NCI-H1930 (cell line): ENCODE measurements at regions not wholly inside any gene's neighbourhood (a gene's known extent, or its start where the extent isn't known, plus 50 kb on each side); places are given as distances from the start of the nearest gene placed in this dataset.
"Not testable (repeated sequence)": the region's sequence is repeated elsewhere in the genome, so short reads cannot be mapped to it uniquely, and the experiment has no call there.

Experiments used
- DNase-seq, 2 experiments: peaks; one replicate each; lab custom pipeline; 2025; lab: John Stamatoyannopoulos, UW

- no peak for DNase-seq
Observed at GRCh38 chr12:127035011-127035879, 1231.7 kb upstream of the TMEM132C start.

GRCh38 chr12:127038152-127038551, 1228.8 kb upstream of the TMEM132C start:
- DNase-seq: no peak

GRCh38 chr12:127038761-127039160, 1228.2 kb upstream of the TMEM132C start:
- no peak for DNase-seq

- no peak for DNase-seq
Observed at GRCh38 chr12:127041985-127042625, 1224.9 kb upstream of the TMEM132C start.

- no peak for DNase-seq
Observed at GRCh38 chr12:127043731-127044130, 1223.2 kb upstream of the TMEM132C start.

GRCh38 chr12:127044836-127045235, 1222.1 kb upstream of the TMEM132C start:
- DNase-seq: no peak

GRCh38 chr12:127046467-127046866, 1220.5 kb upstream of the TMEM132C start:
- DNase-seq: no peak

GRCh38 chr12:127048057-127048456, 1218.9 kb upstream of the TMEM132C start:
- no peak for DNase-seq

GRCh38 chr12:127048525-127048924, 1218.4 kb upstream of the TMEM132C start:
- DNase-seq: not testable (repeated sequence)

- DNase-seq: no peak
Observed at GRCh38 chr12:127051139-127051538, 1215.8 kb upstream of the TMEM132C start.

- no peak for DNase-seq
Observed at GRCh38 chr12:127052511-127053232, 1214.3 kb upstream of the TMEM132C start.

- DNase-seq: no peak
Observed at GRCh38 chr12:127054531-127054930, 1212.4 kb upstream of the TMEM132C start.

- peak; percentile 72 to 83 for DNase-seq
Observed at GRCh38 chr12:127060310-127060847, 1206.6 kb upstream of the TMEM132C start.

- peak in 1 of 2 experiments; percentile 20 for DNase-seq
Observed at GRCh38 chr12:127060933-127061332, 1206.0 kb upstream of the TMEM132C start.

- peak; percentile 46 to 51 for DNase-seq
Observed at GRCh38 chr12:127063339-127064072, 1203.5 kb upstream of the TMEM132C start.

- no peak for DNase-seq
Observed at GRCh38 chr12:127064207-127064606, 1202.8 kb upstream of the TMEM132C start.

GRCh38 chr12:127065595-127065994, 1201.4 kb upstream of the TMEM132C start:
- DNase-seq: no peak

GRCh38 chr12:127070515-127071157, 1196.3 kb upstream of the TMEM132C start:
- no peak for DNase-seq

GRCh38 chr12:127074161-127074560, 1192.8 kb upstream of the TMEM132C start:
- no peak for DNase-seq

GRCh38 chr12:127075981-127076380, 1191.0 kb upstream of the TMEM132C start:
- no peak for DNase-seq
